ENCODE measurements at regions not wholly inside any gene's neighbourhood (a gene's known extent, or its start where the extent isn't known, plus 50 kb on each side); places are given as distances from the start of the nearest gene placed in this dataset.
A peak's percentile ranks its signal among the peaks of the same experiment; 100 is the strongest.

GRCh38 chr13:109366525-109366924 is 419.9 kb downstream of the IRS2 start:
- DNase-seq (ENCODE audit: low read depth): no peak

- no peak for DNase-seq (ENCODE audit: low read depth)
Measured at GRCh38 chr13:109363431-109363830, 423.0 kb downstream of the IRS2 start.

- DNase-seq (ENCODE audit: low read depth): no peak
Measured at GRCh38 chr13:109362616-109363015, 423.8 kb downstream of the IRS2 start.

- no peak for DNase-seq (ENCODE audit: low read depth)
Measured at GRCh38 chr13:109361562-109362289, 424.7 kb downstream of the IRS2 start.

GRCh38 chr13:109357751-109358471 is 428.5 kb downstream of the IRS2 start:
- DNase-seq (ENCODE audit: low read depth): no peak

- no peak for DNase-seq (ENCODE audit: low read depth)
Measured at GRCh38 chr13:109355875-109356434, 430.4 kb downstream of the IRS2 start.

- no peak for DNase-seq (ENCODE audit: low read depth)
Measured at GRCh38 chr13:109355166-109355565, 431.2 kb downstream of the IRS2 start.

GRCh38 chr13:109351236-109351635 is 435.1 kb downstream of the IRS2 start:
- no peak for DNase-seq (ENCODE audit: low read depth)

- peak; percentile 34 for DNase-seq (ENCODE audit: low read depth)
Measured at GRCh38 chr13:109348519-109349258, 437.7 kb downstream of the IRS2 start.

- DNase-seq (ENCODE audit: low read depth): no peak
Measured at GRCh38 chr13:109346060-109346459, 440.3 kb downstream of the IRS2 start.

- DNase-seq (ENCODE audit: low read depth): peak; percentile 27
Measured at GRCh38 chr13:109345433-109345941, 440.9 kb downstream of the IRS2 start.

- DNase-seq (ENCODE audit: low read depth): peak; percentile 46
Measured at GRCh38 chr13:109344552-109345157, 441.7 kb downstream of the IRS2 start.

GRCh38 chr13:109336730-109337129 is 449.7 kb downstream of the IRS2 start:
- DNase-seq (ENCODE audit: low read depth): peak; percentile 53

GRCh38 chr13:109333893-109334651 is 452.3 kb downstream of the IRS2 start:
- DNase-seq (ENCODE audit: low read depth): no peak

- no peak for DNase-seq (ENCODE audit: low read depth)
Measured at GRCh38 chr13:109332506-109333499, 453.6 kb downstream of the IRS2 start.

- no peak for DNase-seq (ENCODE audit: low read depth)
Measured at GRCh38 chr13:109331898-109332297, 454.5 kb downstream of the IRS2 start.

- no peak for DNase-seq (ENCODE audit: low read depth)
Measured at GRCh38 chr13:109331011-109331433, 455.4 kb downstream of the IRS2 start.

- no peak for DNase-seq (ENCODE audit: low read depth)
Measured at GRCh38 chr13:109330123-109330522, 456.3 kb downstream of the IRS2 start.

- DNase-seq (ENCODE audit: low read depth): no peak
Measured at GRCh38 chr13:109329175-109329574, 457.2 kb downstream of the IRS2 start.

GRCh38 chr13:109326601-109327000 is 459.8 kb downstream of the IRS2 start:
- no peak for DNase-seq (ENCODE audit: low read depth)
